ENCODE measurements at regions not wholly inside any gene's neighbourhood (a gene's known extent, or its start where the extent isn't known, plus 50 kb on each side); places are given as distances from the start of the nearest gene placed in this dataset.

- H3K4me1 Mint-ChIP-seq = no peaks in the 10 kb centered on the region
- H3K9me3 Mint-ChIP-seq = no peaks in the 10 kb centered on the region
- H3K27ac ChIP-seq (ENCODE audit: low read length) = no peak overlapping the region
- H3K4me1 ChIP-seq (ENCODE audit: control insufficient read depth, insufficient read depth, low read length) = no peaks in the 10 kb centered on the region
- no peaks in the 10 kb centered on the region for H3K36me3 Mint-ChIP-seq
- H3K36me3 ChIP-seq (ENCODE audit: control insufficient read depth, insufficient read depth, low read length) = no peaks in the 10 kb centered on the region
- 82% methylated on average over 2 of the region's 2 CpGs for WGBS (ENCODE audit: insufficient coverage)
- no peak overlapping the region for H3K4me3 ChIP-seq (ENCODE audit: low read length)
- no peaks in the 10 kb centered on the region for H3K27me3 ChIP-seq (ENCODE audit: control insufficient read depth, insufficient read depth, low read length)
- no peaks in the 10 kb centered on the region for H3K9me3 ChIP-seq (ENCODE audit: control insufficient read depth, insufficient read depth, low read length)
- H3K27me3 Mint-ChIP-seq (ENCODE audit: low read depth in 2 of 2) = peaks cover 5 to 36% of the 10 kb centered on the region in 2 donors
- no peak for TF ChIP-seq CTCF (IDR thresholded peaks at IDR 0.05)
- no peak overlapping the region for H3K4me3 Mint-ChIP-seq
- H3K27ac Mint-ChIP-seq = no peak overlapping the region
- intact Hi-C loops (cut with micrococcal nuclease) = no loop called here
- ATAC-seq (no peak), DNase-seq (no peak)
These were observed 59.9 kb upstream of the CDC42BPA start for GRCh38 chr1:227378181-227378580.

DNA sequence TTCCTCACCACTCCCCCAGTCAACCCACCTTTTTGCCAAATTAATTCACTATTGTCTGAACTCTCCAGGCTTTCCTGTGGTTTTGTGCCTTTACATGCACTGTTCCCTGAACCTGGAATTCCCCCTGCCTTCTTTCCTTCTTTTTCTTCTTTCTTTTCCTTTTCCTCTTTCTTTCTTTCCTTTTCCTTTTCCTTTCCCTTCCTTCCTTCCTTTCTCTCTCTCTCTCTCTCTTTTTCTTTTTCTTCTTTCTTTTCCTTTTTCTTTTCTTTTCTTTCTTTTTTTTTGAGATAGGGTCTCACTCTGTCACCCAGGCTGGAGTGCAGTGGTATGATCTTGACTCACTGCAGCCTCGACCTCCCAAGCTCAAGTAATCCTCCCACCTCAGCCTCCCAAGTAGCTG is 56.6 kb upstream of the CDC42BPA start:
- Histone ChIP-seq H3K4me3 (ENCODE audit: low read length) (no peak overlapping the region), H3K36me3 (ENCODE audit: control insufficient read depth, insufficient read depth, low read length) (no peaks in the 10 kb centered on the region), H3K27me3 (ENCODE audit: control insufficient read depth, insufficient read depth, low read length) (no peaks in the 10 kb centered on the region), H3K4me1 (ENCODE audit: control insufficient read depth, insufficient read depth, low read length) (no peaks in the 10 kb centered on the region), H3K27ac (ENCODE audit: low read length) (no peak overlapping the region), H3K9me3 (ENCODE audit: control insufficient read depth, insufficient read depth, low read length) (no peaks in the 10 kb centered on the region)
- Mint-ChIP-seq H3K36me3 (no peaks in the 10 kb centered on the region), H3K4me3 (no peak overlapping the region), H3K27ac (no peak overlapping the region), H3K4me1 (no peaks in the 10 kb centered on the region), H3K27me3 (ENCODE audit: low read depth in 2 of 2) (peaks cover 5 to 26% of the 10 kb centered on the region in 2 donors), H3K9me3 (no peaks in the 10 kb centered on the region)
- intact Hi-C loops (cut with micrococcal nuclease) = no loop called here
- TF ChIP-seq CTCF (IDR thresholded peaks at IDR 0.05) = no peak
- no peak for DNase-seq
- no CpG with 5 or more reads among the region's 1 CpG for WGBS (ENCODE audit: insufficient coverage)
- ATAC-seq = no peak

GRCh38 chr1:227372726-227373130 is 54.4 kb upstream of the CDC42BPA start:
- DNase-seq = no peak
- H3K36me3 ChIP-seq (ENCODE audit: control insufficient read depth, insufficient read depth, low read length) = no peaks in the 10 kb centered on the region
- no peaks in the 10 kb centered on the region for H3K4me1 Mint-ChIP-seq
- H3K4me3 ChIP-seq (ENCODE audit: low read length) = no peak overlapping the region
- no peak for TF ChIP-seq CTCF (IDR thresholded peaks at IDR 0.05)
- WGBS (ENCODE audit: insufficient coverage) = 100% methylated on average over 1 of the region's 1 CpG
- H3K4me3 Mint-ChIP-seq = no peak overlapping the region
- no peaks in the 10 kb centered on the region for H3K9me3 ChIP-seq (ENCODE audit: control insufficient read depth, insufficient read depth, low read length)
- peaks cover 5 to 14% of the 10 kb centered on the region in 2 donors for H3K27me3 Mint-ChIP-seq (ENCODE audit: low read depth in 2 of 2)
- no peaks in the 10 kb centered on the region for H3K36me3 Mint-ChIP-seq
- no peaks in the 10 kb centered on the region for H3K9me3 Mint-ChIP-seq
- no peaks in the 10 kb centered on the region for H3K27me3 ChIP-seq (ENCODE audit: control insufficient read depth, insufficient read depth, low read length)
- ATAC-seq = no peak
- H3K27ac Mint-ChIP-seq = no peak overlapping the region
- no peak overlapping the region for H3K27ac ChIP-seq (ENCODE audit: low read length)
- intact Hi-C loops (cut with micrococcal nuclease) = no loop called here
- H3K4me1 ChIP-seq (ENCODE audit: control insufficient read depth, insufficient read depth, low read length) = no peaks in the 10 kb centered on the region

DNA sequence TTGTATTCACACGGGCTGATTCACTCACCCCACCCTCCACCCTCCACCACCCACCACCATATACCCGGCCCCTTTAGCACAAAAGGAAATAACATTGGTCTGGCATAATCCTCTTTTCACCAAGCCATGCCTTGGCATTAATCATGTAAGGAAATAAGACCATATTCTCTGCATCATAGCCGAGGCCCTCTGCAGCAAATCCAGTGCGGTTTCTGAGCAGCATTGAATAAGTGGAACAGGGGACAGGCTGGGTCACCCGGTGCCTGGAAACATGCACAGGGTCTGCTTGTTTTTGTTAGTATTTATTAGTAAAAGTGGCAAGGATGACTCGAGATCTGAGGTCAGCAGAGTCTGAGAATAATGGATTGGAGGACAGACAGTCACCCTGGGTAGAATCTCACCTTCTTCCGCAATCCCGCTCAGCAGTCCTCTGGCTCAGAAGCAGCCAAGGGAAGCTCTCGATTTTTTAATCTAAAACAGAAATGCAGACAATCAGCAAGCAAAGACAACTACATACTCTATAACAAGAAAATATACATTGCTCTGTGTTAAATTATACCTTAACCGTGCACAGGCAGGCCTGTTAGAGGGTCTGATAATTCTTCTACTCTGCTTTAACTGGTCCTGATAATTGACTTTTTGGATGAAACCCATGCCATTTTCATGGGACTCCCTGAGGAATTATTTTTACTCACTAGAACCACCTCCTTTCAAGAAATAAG is 52.4 kb upstream of the CDC42BPA start:
- H3K9me3 Mint-ChIP-seq = no peaks in the 10 kb centered on the region
- intact Hi-C loops (cut with micrococcal nuclease) = no loop called here
- H3K27me3 Mint-ChIP-seq (ENCODE audit: low read depth in 2 of 2) = peaks cover 0 to 3% of the 10 kb centered on the region in 2 donors
- H3K4me1 Mint-ChIP-seq = no peaks in the 10 kb centered on the region
- Histone ChIP-seq H3K27me3 (ENCODE audit: control insufficient read depth, insufficient read depth, low read length) (no peaks in the 10 kb centered on the region), H3K4me1 (ENCODE audit: control insufficient read depth, insufficient read depth, low read length) (no peaks in the 10 kb centered on the region), H3K27ac (ENCODE audit: low read length) (no peak overlapping the region), H3K36me3 (ENCODE audit: control insufficient read depth, insufficient read depth, low read length) (no peaks in the 10 kb centered on the region), H3K4me3 (ENCODE audit: low read length) (no peak overlapping the region), H3K9me3 (ENCODE audit: control insufficient read depth, insufficient read depth, low read length) (no peaks in the 10 kb centered on the region)
- H3K4me3 Mint-ChIP-seq = no peak overlapping the region
- 88% methylated on average over 10 of the region's 10 CpGs for WGBS (ENCODE audit: insufficient coverage)
- ATAC-seq (no peak), DNase-seq (no peak)
- no peaks in the 10 kb centered on the region for H3K36me3 Mint-ChIP-seq
- no peak for TF ChIP-seq CTCF (IDR thresholded peaks at IDR 0.05)
- no peak overlapping the region for H3K27ac Mint-ChIP-seq

All from natural killer cell (primary cell).